Kidney (tissue), 13 donors: ENCODE measurements at regions not wholly inside any gene's neighbourhood (a gene's known extent, or its start where the extent isn't known, plus 50 kb on each side); places are given as distances from the start of the nearest gene placed in this dataset.

Experiments used
- DNase-seq, 5 donors: peaks; one replicate each; pipeline ENCODE4 v3.0.0-alpha.2; 2013 to 2020
- FAIRE-seq: peaks from 2 replicates; lab custom pipeline; 2012; peaks lifted over from hg19 to GRCh38; lab: Jason Lieb, UNC
- H3K27ac ChIP-seq, 2 donors: one replicate each; pipeline ENCODE4 v1.7.0; 2013; ENCODE audit warnings: low read depth in 2 of 2, low read length in 2 of 2, inconsistent platforms in 1 of 2
- H3K27me3 ChIP-seq: one replicate; pipeline ENCODE4 v1.7.1; 2013; ENCODE audit warnings: low read length, inconsistent platforms; ENCODE audit not compliant: control insufficient read depth, insufficient read depth
- H3K36me3 ChIP-seq, 3 donors: one replicate each; pipeline versions ENCODE4 v1.7.0 to v1.7.1; 2013; ENCODE audit warnings: low read length in 3 of 3, control low read depth in 1 of 3, inconsistent platforms in 1 of 3; ENCODE audit not compliant: insufficient read depth in 3 of 3, control insufficient read depth in 2 of 3
- H3K4me1 ChIP-seq, 3 donors: one replicate each; pipeline versions ENCODE4 v1.7.0 to v1.7.1; 2013; ENCODE audit warnings: low read length in 3 of 3, inconsistent platforms in 1 of 3, low read depth in 1 of 3; ENCODE audit not compliant: control insufficient read depth in 2 of 3, insufficient read depth in 2 of 3
- H3K4me3 ChIP-seq, 3 donors: one replicate each; pipeline versions ENCODE4 v1.7.0 to v1.8.1; 2013; ENCODE audit warnings: low read length in 3 of 3, control low read depth in 1 of 3, inconsistent platforms in 1 of 3
- H3K9ac ChIP-seq, 3 donors: one replicate each; pipeline versions ENCODE4 v1.7.0 to v1.7.1; 2013; ENCODE audit warnings: low read length in 3 of 3, control low read depth in 1 of 3, inconsistent platforms in 1 of 3
- H3K9me3 ChIP-seq, 3 donors: one replicate each; pipeline versions ENCODE4 v1.7.0 to v1.7.1; 2013; ENCODE audit warnings: low read length in 3 of 3, control low read depth in 1 of 3, inconsistent platforms in 1 of 3; ENCODE audit not compliant: control insufficient read depth in 2 of 3, insufficient read depth in 1 of 3
- intact Hi-C: fragments of 100-400 bp; cut with DNase I; formaldehyde crosslinking; loops from one replicate; pipeline ENCODE4 v1.11.1; 2022
- TF ChIP-seq, protein P1 (sequence below): IDR thresholded peaks from 3 replicates; pipeline ENCODE4 v1.5.1; 2012; ENCODE audit warnings: mild to moderate bottlenecking, moderate library complexity, borderline replicate concordance; ENCODE audit not compliant: insufficient read depth; ENCODE audit errors: extremely low read depth
- donor health status: control.
- donor health status: control.
- donor health status: control.
- donor health status: control.
- donor health status: control.
- donor health status: DM: yes; HTN: yes; CAD: no.
- donor health status: Normal renal cell carcinoma (clear cell type).

DNA sequence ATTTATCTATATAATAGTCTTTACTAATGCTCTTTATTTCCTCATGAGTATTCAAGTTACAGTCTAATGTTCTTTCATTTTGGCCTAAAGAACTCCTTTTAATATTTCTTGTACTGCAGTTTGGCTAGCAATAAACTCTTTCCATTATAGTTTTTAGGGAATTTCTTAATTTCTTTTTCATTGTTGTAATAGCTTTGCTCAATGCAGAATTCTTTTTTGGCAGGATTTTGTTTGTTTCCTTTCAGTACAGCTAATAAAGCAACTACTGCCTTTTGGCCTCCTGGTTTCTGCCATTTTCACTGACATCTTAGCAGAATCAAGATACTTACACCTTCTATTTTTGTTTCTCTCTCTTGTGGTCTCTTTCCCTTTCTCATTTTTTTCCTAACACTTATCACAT is 390.4 kb upstream of the RGPD4 start:
- TF ChIP-seq, protein P1, sequence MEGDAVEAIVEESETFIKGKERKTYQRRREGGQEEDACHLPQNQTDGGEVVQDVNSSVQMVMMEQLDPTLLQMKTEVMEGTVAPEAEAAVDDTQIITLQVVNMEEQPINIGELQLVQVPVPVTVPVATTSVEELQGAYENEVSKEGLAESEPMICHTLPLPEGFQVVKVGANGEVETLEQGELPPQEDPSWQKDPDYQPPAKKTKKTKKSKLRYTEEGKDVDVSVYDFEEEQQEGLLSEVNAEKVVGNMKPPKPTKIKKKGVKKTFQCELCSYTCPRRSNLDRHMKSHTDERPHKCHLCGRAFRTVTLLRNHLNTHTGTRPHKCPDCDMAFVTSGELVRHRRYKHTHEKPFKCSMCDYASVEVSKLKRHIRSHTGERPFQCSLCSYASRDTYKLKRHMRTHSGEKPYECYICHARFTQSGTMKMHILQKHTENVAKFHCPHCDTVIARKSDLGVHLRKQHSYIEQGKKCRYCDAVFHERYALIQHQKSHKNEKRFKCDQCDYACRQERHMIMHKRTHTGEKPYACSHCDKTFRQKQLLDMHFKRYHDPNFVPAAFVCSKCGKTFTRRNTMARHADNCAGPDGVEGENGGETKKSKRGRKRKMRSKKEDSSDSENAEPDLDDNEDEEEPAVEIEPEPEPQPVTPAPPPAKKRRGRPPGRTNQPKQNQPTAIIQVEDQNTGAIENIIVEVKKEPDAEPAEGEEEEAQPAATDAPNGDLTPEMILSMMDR = no peak
- H3K4me3 ChIP-seq = no peak overlapping the region
- H3K9ac ChIP-seq = no peak overlapping the region
- H3K36me3 ChIP-seq = no peaks in the 10 kb centered on the region
- no peaks in the 10 kb centered on the region for H3K27me3 ChIP-seq
- H3K9me3 ChIP-seq = no peaks in the 10 kb centered on the region
- no peak overlapping the region for H3K27ac ChIP-seq
- intact Hi-C loops = no loop called here
- no peak for FAIRE-seq
- H3K4me1 ChIP-seq = no peaks in the 10 kb centered on the region
- no peak for DNase-seq

DNA sequence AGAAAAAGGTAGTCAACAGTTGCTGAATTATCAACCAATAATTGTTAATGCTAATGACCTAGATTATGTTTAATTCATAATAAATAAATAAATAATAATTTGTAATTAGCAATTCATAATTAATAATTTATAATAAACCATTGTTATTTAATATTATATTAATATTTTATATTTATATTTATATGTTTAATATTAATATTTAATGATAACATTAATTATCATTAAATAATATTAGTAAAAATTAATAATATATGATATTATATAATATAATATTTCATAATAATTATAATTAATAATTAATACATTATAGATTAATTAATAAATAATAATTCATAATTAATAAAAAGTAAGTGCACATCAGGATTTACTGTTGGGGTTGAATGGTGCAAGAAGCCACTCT is 389.4 kb upstream of the RGPD4 start:
- Histone ChIP-seq H3K9me3 (no peaks in the 10 kb centered on the region), H3K36me3 (no peaks in the 10 kb centered on the region), H3K4me3 (no peak overlapping the region), H3K9ac (no peak overlapping the region), H3K27me3 (no peaks in the 10 kb centered on the region), H3K27ac (no peak overlapping the region), H3K4me1 (no peaks in the 10 kb centered on the region)
- DNase-seq (no peak), FAIRE-seq (peak; percentile 99)
- intact Hi-C loops = no loop called here
- TF ChIP-seq, protein P1 = no peak

DNA sequence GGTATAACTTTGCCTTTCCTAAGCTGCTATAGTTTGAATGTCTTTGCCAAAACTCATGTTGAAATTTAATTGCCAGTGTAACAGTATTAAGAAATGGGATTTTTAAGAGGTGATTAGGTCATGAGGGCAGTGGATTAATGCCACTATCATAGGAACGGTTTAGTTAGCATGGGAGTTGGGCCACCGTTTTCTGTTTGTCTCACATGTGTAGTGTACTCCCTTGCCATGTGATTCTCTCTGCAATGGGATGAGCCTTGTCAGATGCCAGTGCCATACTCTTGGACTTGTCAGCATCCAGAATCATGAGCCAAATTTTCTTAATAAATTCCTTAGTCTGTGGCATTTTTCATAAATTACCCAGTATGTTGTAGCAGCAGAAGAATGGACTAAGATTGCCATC is 388.9 kb upstream of the RGPD4 start:
- Histone ChIP-seq H3K36me3 (no peaks in the 10 kb centered on the region), H3K4me3 (no peak overlapping the region), H3K9ac (no peak overlapping the region), H3K27me3 (no peaks in the 10 kb centered on the region), H3K4me1 (no peaks in the 10 kb centered on the region), H3K27ac (no peak overlapping the region), H3K9me3 (no peaks in the 10 kb centered on the region)
- TF ChIP-seq, protein P1 = no peak
- intact Hi-C loops = no loop called here
- FAIRE-seq = no peak
- no peak for DNase-seq

DNA sequence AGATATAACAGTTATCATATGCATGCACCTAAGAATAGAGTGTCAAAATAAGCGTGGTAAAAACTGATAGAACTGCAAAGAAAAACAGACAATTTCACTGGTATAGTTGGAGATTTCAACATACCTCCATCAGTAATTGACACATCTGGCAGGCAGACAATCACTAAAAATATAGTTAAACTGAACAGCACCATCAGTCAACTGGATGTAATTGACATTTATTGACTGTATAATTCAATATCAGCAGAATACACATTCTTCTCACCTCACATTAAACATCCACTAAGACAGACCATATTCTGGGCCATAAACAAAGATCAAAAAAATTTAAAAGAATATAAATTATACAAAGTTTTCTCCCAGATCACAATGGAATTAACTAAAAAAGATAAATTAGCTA is 378.5 kb upstream of the RGPD4 start:
- DNase-seq = no peak
- no peaks in the 10 kb centered on the region for H3K4me1 ChIP-seq
- FAIRE-seq = no peak
- no peaks in the 10 kb centered on the region for H3K27me3 ChIP-seq
- TF ChIP-seq, protein P1 = no peak
- H3K9ac ChIP-seq = no peak overlapping the region
- H3K4me3 ChIP-seq = no peak overlapping the region
- no peaks in the 10 kb centered on the region for H3K36me3 ChIP-seq
- intact Hi-C loops = no loop called here
- no peak overlapping the region for H3K27ac ChIP-seq
- H3K9me3 ChIP-seq = no peaks in the 10 kb centered on the region
